Amniotic epithelial cell (primary cell): ENCODE measurements at regions not wholly inside any gene's neighbourhood (a gene's known extent, or its start where the extent isn't known, plus 50 kb on each side); places are given as distances from the start of the nearest gene placed in this dataset.

ENCODE experiments used
- DNase-seq: peaks from one replicate; pipeline ENCODE4 v3.0.0-alpha.2; 2010; ENCODE audit warnings: low read depth

- no peak for DNase-seq
Measured at GRCh38 chr5:176733406-176734262, 76.7 kb upstream of the UNC5A start.

- no peak for DNase-seq
Measured at GRCh38 chr5:176734756-176735342, 75.5 kb upstream of the UNC5A start.

- no peak for DNase-seq
Measured at GRCh38 chr5:176735383-176736265, 74.7 kb upstream of the UNC5A start.

- no peak for DNase-seq
Measured at GRCh38 chr5:176736301-176736930, 73.9 kb upstream of the UNC5A start.

GRCh38 chr5:176736931-176737745 lies 73.2 kb upstream of the UNC5A start:
- DNase-seq: no peak

GRCh38 chr5:176737746-176738636 lies 72.4 kb upstream of the UNC5A start:
- no peak for DNase-seq

GRCh38 chr5:176738637-176739250 lies 71.6 kb upstream of the UNC5A start:
- DNase-seq: no peak

GRCh38 chr5:176739461-176740051 lies 70.8 kb upstream of the UNC5A start:
- no peak for DNase-seq

GRCh38 chr5:176740131-176740701 lies 70.1 kb upstream of the UNC5A start:
- DNase-seq: no peak

- no peak for DNase-seq
Measured at GRCh38 chr5:176740702-176741496, 69.5 kb upstream of the UNC5A start.

- no peak for DNase-seq
Measured at GRCh38 chr5:176741561-176742211, 68.7 kb upstream of the UNC5A start.

GRCh38 chr5:176742246-176743105 lies 67.9 kb upstream of the UNC5A start:
- no peak for DNase-seq

- no peak for DNase-seq
Measured at GRCh38 chr5:176743136-176743861, 67.1 kb upstream of the UNC5A start.

- no peak for DNase-seq
Measured at GRCh38 chr5:176743868-176744583, 66.3 kb upstream of the UNC5A start.

GRCh38 chr5:176744584-176744965 lies 65.8 kb upstream of the UNC5A start:
- DNase-seq: no peak
